GM12892 (cell line): ENCODE measurements at regions not wholly inside any gene's neighbourhood (a gene's known extent, or its start where the extent isn't known, plus 50 kb on each side); places are given as distances from the start of the nearest gene placed in this dataset.

ENCODE experiments used
- POLR2A ChIP-seq: IDR thresholded peaks from 2 replicates; pipeline ENCODE4 v1.6.1; 2011; ENCODE audit warnings: low read depth, low read length, control low read depth
- POLR2AphosphoS5 ChIP-seq: IDR thresholded peaks from 2 replicates; pipeline ENCODE4 v1.6.1; 2011; ENCODE audit warnings: low read depth, low read length, control low read depth

- TF ChIP-seq POLR2AphosphoS5 (no peak), POLR2A (no peak)
These were observed 1220.9 kb downstream of the GALC start for GRCh38 chr14:86772075-86772474.
